GM23338 (cell line): ENCODE measurements at regions not wholly inside any gene's neighbourhood (a gene's known extent, or its start where the extent isn't known, plus 50 kb on each side); places are given as distances from the start of the nearest gene placed in this dataset.

Experiments
- ATAC-seq: fragments of 200-7000 bp; cut with Tn5 transposase; 3 replicates; pipeline ENCODE4 v1.9.1; 2020
- DNase-seq: peaks from one replicate; pipeline ENCODE4 v3.0.0-alpha.2; 2015; ENCODE audit warnings: low spot score
- H2AFZ ChIP-seq: fragments of 200-600 bp; sonication (generic); 2 replicates; pipeline ENCODE4 v1.8.0; 2016; ENCODE audit warnings: antibody characterized with exemption, mild to moderate bottlenecking, moderate library complexity
- H3F3A ChIP-seq: fragments of 200-600 bp; sonication (generic); replicated peaks from 2 replicates; pipeline ENCODE4 v1.8.0; 2017; ENCODE audit warnings: antibody characterized with exemption, mixed run types, low read depth
- H3K27ac ChIP-seq: fragments of 200-600 bp; sonication (generic); 2 replicates; pipeline ENCODE4 v1.6.1; 2016; ENCODE audit warnings: low read depth
- H3K27me3 ChIP-seq: fragments of 200-600 bp; sonication (generic); 2 replicates; pipeline ENCODE4 v1.8.0; 2016; ENCODE audit warnings: mild to moderate bottlenecking, mixed run types, moderate library complexity; ENCODE audit not compliant: insufficient read depth
- H3K36me3 ChIP-seq: fragments of 200-600 bp; sonication (generic); 2 replicates; pipeline ENCODE4 v1.8.0; 2016; ENCODE audit warnings: mild to moderate bottlenecking; ENCODE audit not compliant: insufficient read depth
- H3K4me1 ChIP-seq: fragments of 200-600 bp; sonication (generic); 2 replicates; pipeline ENCODE4 v1.8.0; 2016; ENCODE audit warnings: mild to moderate bottlenecking, moderate library complexity; ENCODE audit not compliant: insufficient read depth
- H3K4me2 ChIP-seq: fragments of 200-600 bp; sonication (generic); 2 replicates; pipeline ENCODE4 v1.7.1; 2017; ENCODE audit warnings: mixed run types
- H3K4me3 ChIP-seq: fragments of 200-600 bp; sonication (generic); 2 replicates; pipeline ENCODE4 v1.6.1; 2016; ENCODE audit warnings: mixed run types
- H3K79me2 ChIP-seq: fragments of 200-600 bp; sonication (generic); replicated peaks from 2 replicates; pipeline ENCODE4 v1.8.0; 2017; ENCODE audit warnings: mild to moderate bottlenecking; ENCODE audit not compliant: insufficient read depth
- H3K9me2 ChIP-seq: fragments of 200-600 bp; sonication (generic); 2 replicates; pipeline ENCODE4 v1.8.0; 2017; ENCODE audit not compliant: insufficient read depth
- H4K20me1 ChIP-seq: fragments of 200-600 bp; sonication (generic); replicated peaks from 2 replicates; pipeline ENCODE4 v1.8.0; 2017; ENCODE audit warnings: mild to moderate bottlenecking; ENCODE audit not compliant: insufficient read depth
- H3K27ac Mint-ChIP-seq: 2 replicates; pipeline ENCODE4 v1.8.0; 2020; ENCODE audit warnings: inconsistent platforms, mild to moderate bottlenecking, moderate library complexity, mixed read lengths
- H3K27me3 Mint-ChIP-seq: 3 replicates; pipeline ENCODE4 v1.8.0; 2022; ENCODE audit warnings: low read depth, mild to moderate bottlenecking, moderate library complexity, mixed read lengths, inconsistent platforms; ENCODE audit not compliant: insufficient read depth, poor library complexity
- H3K36me3 Mint-ChIP-seq: 3 replicates; pipeline ENCODE4 v1.8.0; 2021; ENCODE audit warnings: low read depth, mild to moderate bottlenecking, inconsistent platforms, moderate library complexity, mixed read lengths
- H3K4me1 Mint-ChIP-seq: 3 replicates; pipeline ENCODE4 v1.8.0; 2020; ENCODE audit warnings: mild to moderate bottlenecking, inconsistent platforms, mixed read lengths
- H3K4me3 Mint-ChIP-seq: 3 replicates; pipeline ENCODE4 v1.8.0; 2021; ENCODE audit warnings: moderate library complexity, mild to moderate bottlenecking, inconsistent platforms, mixed read lengths
- H3K9me3 Mint-ChIP-seq: 3 replicates; pipeline ENCODE4 v1.8.0; 2020; ENCODE audit warnings: moderate library complexity, mild to moderate bottlenecking, inconsistent platforms, mixed read lengths
- CREB1 ChIP-seq: fragments of 250-450 bp; sonication (Bioruptor Pico); IDR thresholded peaks from 2 replicates; pipeline ENCODE4 v1.5.0; 2020; ENCODE audit warnings: low read depth, mild to moderate bottlenecking, moderate library complexity
- ETS1 ChIP-seq: IDR thresholded peaks from 2 replicates; pipeline ENCODE4 v1.6.1; 2016; ENCODE audit warnings: antibody characterized with exemption
- EZH2 ChIP-seq: fragments of 200-600 bp; sonication (generic); IDR thresholded peaks from one replicate; pipeline ENCODE4 v1.8.0; 2017; ENCODE audit warnings: antibody characterized with exemption, mild to moderate bottlenecking, low read depth; ENCODE audit not compliant: unreplicated experiment
- EZH2phosphoT487 ChIP-seq: fragments of 200-600 bp; sonication (generic); IDR thresholded peaks from one replicate; pipeline ENCODE4 v1.8.1; 2018; ENCODE audit warnings: antibody characterized with exemption; ENCODE audit not compliant: unreplicated experiment
- JUNB ChIP-seq: IDR thresholded peaks from one replicate; pipeline ENCODE4 v1.6.1; 2016; ENCODE audit warnings: antibody characterized with exemption; ENCODE audit not compliant: unreplicated experiment
- NANOG ChIP-seq: IDR thresholded peaks from 2 replicates; pipeline ENCODE4 v1.6.1; 2016; ENCODE audit warnings: antibody characterized with exemption, borderline replicate concordance
- POLR2AphosphoS5 ChIP-seq: IDR thresholded peaks from 2 replicates; pipeline ENCODE4 v1.6.1; 2016; ENCODE audit warnings: antibody characterized with exemption, low read depth
- REST ChIP-seq: IDR thresholded peaks from one replicate; pipeline ENCODE4 v1.6.1; 2018; ENCODE audit warnings: antibody characterized with exemption; ENCODE audit not compliant: unreplicated experiment
- STAT1 ChIP-seq: IDR thresholded peaks from one replicate; pipeline ENCODE4 v1.6.1; 2016; ENCODE audit warnings: antibody characterized with exemption; ENCODE audit not compliant: unreplicated experiment
- ZNF114 ChIP-seq: fragments of 250-450 bp; sonication (Bioruptor Pico); IDR thresholded peaks from 2 replicates; pipeline ENCODE4 v1.5.0; 2020; ENCODE audit warnings: mild to moderate bottlenecking, moderate library complexity
- ZNF331 ChIP-seq: fragments of 250-450 bp; sonication (Bioruptor Pico); IDR thresholded peaks from 2 replicates; pipeline ENCODE4 v1.5.0; 2020; ENCODE audit warnings: low read depth, mild to moderate bottlenecking, moderate library complexity
- TF ChIP-seq, protein P1 (sequence below): fragments of 250-450 bp; sonication (Bioruptor Pico); IDR thresholded peaks from 2 replicates; pipeline ENCODE4 v1.5.0; 2020; ENCODE audit warnings: mild to moderate bottlenecking, moderate library complexity
- TF ChIP-seq, protein P2 (sequence below), 2 experiments: fragments of 200-600 bp in 1 of 2; sonication (generic) in 1 of 2; conservative IDR thresholded peaks; 2 replicates each; pipeline versions ENCODE4 v1.5.1 to v1.6.1; 2016 to 2017; ENCODE audit warnings: antibody characterized with exemption in 2 of 2, low read depth in 2 of 2, mild to moderate bottlenecking in 2 of 2, moderate library complexity in 1 of 2

DNA sequence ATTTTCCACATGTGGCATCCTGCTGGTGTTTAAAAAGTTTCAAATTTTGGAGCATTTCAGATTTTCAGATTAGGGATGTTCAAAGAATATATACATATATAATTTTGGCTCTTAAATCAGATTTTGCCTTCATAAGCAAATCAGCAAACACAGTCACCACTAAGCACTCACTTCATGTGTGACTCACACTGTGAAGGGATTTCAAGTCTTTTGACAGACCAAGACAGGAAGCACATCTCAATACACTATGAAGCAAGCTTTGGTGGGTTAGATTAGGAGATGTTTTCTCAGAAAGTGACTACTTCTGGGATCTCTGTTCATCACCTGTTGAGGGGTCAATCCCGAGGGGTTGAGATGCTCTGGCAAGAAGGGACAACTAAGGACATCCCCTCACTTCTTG lies 227.8 kb upstream of the RBBP8 start:
- no peak overlapping the region for H3K4me3 Mint-ChIP-seq
- no peaks in the 10 kb centered on the region for H3K36me3 ChIP-seq
- ATAC-seq (no peak), DNase-seq (no peak)
- no peak overlapping the region for H3K4me3 ChIP-seq
- H3K27me3 ChIP-seq, result no peaks in the 10 kb centered on the region
- H3K9me2 ChIP-seq, result no peaks in the 10 kb centered on the region
- no peaks in the 10 kb centered on the region for H4K20me1 ChIP-seq
- H3K4me1 ChIP-seq, result no peaks in the 10 kb centered on the region
- H3K27ac ChIP-seq, result no peak overlapping the region
- H3F3A ChIP-seq, result no peaks in the 10 kb centered on the region
- H3K4me1 Mint-ChIP-seq, result peaks cover 2% of the 10 kb centered on the region; the same call in 1 of the 3 replicates
- no peak overlapping the region for H2AFZ ChIP-seq
- no peaks in the 10 kb centered on the region for H3K36me3 Mint-ChIP-seq
- no peak for TF ChIP-seq ZNF114 (CRISPR knock-in tag)
- TF ChIP-seq JUNB, result no peak
- no peak for TF ChIP-seq ZNF331 (CRISPR knock-in tag)
- no peak for TF ChIP-seq ETS1
- TF ChIP-seq, protein P1, sequence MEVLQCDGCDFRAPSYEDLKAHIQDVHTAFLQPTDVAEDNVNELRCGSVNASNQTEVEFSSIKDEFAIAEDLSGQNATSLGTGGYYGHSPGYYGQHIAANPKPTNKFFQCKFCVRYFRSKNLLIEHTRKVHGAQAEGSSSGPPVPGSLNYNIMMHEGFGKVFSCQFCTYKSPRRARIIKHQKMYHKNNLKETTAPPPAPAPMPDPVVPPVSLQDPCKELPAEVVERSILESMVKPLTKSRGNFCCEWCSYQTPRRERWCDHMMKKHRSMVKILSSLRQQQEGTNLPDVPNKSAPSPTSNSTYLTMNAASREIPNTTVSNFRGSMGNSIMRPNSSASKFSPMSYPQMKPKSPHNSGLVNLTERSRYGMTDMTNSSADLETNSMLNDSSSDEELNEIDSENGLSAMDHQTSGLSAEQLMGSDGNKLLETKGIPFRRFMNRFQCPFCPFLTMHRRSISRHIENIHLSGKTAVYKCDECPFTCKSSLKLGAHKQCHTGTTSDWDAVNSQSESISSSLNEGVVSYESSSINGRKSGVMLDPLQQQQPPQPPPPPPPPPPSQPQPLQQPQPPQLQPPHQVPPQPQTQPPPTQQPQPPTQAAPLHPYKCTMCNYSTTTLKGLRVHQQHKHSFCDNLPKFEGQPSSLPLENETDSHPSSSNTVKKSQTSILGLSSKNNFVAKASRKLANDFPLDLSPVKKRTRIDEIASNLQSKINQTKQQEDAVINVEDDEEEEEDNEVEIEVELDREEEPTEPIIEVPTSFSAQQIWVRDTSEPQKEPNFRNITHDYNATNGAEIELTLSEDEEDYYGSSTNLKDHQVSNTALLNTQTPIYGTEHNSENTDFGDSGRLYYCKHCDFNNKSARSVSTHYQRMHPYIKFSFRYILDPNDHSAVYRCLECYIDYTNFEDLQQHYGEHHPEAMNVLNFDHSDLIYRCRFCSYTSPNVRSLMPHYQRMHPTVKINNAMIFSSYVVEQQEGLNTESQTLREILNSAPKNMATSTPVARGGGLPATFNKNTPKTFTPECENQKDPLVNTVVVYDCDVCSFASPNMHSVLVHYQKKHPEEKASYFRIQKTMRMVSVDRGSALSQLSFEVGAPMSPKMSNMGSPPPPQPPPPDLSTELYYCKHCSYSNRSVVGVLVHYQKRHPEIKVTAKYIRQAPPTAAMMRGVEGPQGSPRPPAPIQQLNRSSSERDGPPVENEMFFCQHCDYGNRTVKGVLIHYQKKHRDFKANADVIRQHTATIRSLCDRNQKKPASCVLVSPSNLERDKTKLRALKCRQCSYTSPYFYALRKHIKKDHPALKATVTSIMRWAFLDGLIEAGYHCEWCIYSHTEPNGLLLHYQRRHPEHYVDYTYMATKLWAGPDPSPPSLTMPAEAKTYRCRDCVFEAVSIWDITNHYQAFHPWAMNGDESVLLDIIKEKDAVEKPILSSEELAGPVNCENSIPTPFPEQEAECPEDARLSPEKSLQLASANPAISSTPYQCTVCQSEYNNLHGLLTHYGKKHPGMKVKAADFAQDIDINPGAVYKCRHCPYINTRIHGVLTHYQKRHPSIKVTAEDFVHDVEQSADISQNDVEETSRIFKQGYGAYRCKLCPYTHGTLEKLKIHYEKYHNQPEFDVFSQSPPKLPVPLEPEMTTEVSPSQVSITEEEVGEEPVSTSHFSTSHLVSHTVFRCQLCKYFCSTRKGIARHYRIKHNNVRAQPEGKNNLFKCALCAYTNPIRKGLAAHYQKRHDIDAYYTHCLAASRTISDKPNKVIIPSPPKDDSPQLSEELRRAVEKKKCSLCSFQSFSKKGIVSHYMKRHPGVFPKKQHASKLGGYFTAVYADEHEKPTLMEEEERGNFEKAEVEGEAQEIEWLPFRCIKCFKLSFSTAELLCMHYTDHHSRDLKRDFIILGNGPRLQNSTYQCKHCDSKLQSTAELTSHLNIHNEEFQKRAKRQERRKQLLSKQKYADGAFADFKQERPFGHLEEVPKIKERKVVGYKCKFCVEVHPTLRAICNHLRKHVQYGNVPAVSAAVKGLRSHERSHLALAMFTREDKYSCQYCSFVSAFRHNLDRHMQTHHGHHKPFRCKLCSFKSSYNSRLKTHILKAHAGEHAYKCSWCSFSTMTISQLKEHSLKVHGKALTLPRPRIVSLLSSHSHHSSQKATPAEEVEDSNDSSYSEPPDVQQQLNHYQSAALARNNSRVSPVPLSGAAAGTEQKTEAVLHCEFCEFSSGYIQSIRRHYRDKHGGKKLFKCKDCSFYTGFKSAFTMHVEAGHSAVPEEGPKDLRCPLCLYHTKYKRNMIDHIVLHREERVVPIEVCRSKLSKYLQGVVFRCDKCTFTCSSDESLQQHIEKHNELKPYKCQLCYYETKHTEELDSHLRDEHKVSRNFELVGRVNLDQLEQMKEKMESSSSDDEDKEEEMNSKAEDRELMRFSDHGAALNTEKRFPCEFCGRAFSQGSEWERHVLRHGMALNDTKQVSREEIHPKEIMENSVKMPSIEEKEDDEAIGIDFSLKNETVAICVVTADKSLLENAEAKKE (CRISPR knock-in tag), result no peak
- TF ChIP-seq, protein P2, sequence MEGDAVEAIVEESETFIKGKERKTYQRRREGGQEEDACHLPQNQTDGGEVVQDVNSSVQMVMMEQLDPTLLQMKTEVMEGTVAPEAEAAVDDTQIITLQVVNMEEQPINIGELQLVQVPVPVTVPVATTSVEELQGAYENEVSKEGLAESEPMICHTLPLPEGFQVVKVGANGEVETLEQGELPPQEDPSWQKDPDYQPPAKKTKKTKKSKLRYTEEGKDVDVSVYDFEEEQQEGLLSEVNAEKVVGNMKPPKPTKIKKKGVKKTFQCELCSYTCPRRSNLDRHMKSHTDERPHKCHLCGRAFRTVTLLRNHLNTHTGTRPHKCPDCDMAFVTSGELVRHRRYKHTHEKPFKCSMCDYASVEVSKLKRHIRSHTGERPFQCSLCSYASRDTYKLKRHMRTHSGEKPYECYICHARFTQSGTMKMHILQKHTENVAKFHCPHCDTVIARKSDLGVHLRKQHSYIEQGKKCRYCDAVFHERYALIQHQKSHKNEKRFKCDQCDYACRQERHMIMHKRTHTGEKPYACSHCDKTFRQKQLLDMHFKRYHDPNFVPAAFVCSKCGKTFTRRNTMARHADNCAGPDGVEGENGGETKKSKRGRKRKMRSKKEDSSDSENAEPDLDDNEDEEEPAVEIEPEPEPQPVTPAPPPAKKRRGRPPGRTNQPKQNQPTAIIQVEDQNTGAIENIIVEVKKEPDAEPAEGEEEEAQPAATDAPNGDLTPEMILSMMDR (conservative IDR thresholded peaks at IDR 0.05; ENCODE audit: low read depth in 2 of 2), result no peak
- no peak for TF ChIP-seq EZH2
- no peak for TF ChIP-seq EZH2phosphoT487
- no peak for TF ChIP-seq NANOG
- no peak for TF ChIP-seq CREB1
- TF ChIP-seq REST, result no peak
- no peak for TF ChIP-seq POLR2AphosphoS5
- TF ChIP-seq STAT1, result no peak
- no peak overlapping the region for H3K27ac Mint-ChIP-seq
- no peaks in the 10 kb centered on the region for H3K27me3 Mint-ChIP-seq
- no peaks in the 10 kb centered on the region for H3K79me2 ChIP-seq
- H3K4me2 ChIP-seq, result no peak overlapping the region
- H3K9me3 Mint-ChIP-seq, result no peaks in the 10 kb centered on the region
